ENCODE measurements at regions not wholly inside any gene's neighbourhood (a gene's known extent, or its start where the extent isn't known, plus 50 kb on each side); places are given as distances from the start of the nearest gene placed in this dataset.

DNA sequence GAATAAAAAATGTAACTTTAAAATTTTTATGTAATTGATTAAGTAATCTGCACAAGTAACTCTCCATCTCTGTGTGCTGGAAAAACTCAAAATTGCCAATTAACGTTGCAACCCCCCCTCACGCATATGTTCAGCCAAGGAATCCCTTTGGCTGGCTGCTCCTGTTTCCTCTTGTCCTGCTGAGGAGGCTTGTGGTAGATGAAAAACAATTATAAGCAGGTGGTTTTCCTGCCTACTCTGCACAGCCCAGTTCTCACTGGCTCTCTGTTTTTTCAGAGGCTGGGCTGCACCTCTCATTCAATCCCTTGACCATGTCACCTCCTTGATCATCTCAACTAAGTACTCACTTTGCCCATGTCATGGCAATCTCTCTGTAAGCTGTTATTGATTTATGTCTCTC lies 1068.4 kb downstream of the ARAP2 start:
- no peak for ATAC-seq
- no peak overlapping the region for H3K27ac ChIP-seq
- WGBS, 2 donors = 44 to 55% methylated on average over 2 of the region's 2 CpGs

DNA sequence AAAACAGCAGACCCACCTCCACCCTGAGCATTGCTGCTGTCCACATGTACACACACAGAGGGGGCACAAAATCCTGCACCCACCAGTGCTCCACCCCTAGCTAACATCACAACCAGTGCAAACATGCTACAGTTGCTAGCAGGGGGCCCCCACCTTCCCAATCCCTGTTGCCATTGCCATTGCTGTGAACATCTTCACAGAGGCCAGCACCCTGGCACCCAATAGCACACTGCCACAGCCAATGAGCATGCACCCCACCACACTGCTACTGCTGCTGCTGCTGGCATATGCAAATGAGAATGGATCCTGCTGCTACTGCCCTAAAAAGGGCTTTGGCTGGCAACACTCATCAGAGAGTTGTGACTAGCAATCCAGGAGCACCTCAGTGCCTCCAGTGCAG lies 1061.9 kb downstream of the ARAP2 start:
- Histone ChIP-seq H3K4me3 (no peak overlapping the region), H3K36me3 (no peaks in the 10 kb centered on the region), H3K9me3 (peaks cover 0 to 11% (median 0%) of the 10 kb centered on the region in 11 donors), H3K27ac (no peak overlapping the region), H3K27me3 (no peaks in the 10 kb centered on the region), H3K4me1 (no peaks in the 10 kb centered on the region)
- TF ChIP-seq, protein P1, sequence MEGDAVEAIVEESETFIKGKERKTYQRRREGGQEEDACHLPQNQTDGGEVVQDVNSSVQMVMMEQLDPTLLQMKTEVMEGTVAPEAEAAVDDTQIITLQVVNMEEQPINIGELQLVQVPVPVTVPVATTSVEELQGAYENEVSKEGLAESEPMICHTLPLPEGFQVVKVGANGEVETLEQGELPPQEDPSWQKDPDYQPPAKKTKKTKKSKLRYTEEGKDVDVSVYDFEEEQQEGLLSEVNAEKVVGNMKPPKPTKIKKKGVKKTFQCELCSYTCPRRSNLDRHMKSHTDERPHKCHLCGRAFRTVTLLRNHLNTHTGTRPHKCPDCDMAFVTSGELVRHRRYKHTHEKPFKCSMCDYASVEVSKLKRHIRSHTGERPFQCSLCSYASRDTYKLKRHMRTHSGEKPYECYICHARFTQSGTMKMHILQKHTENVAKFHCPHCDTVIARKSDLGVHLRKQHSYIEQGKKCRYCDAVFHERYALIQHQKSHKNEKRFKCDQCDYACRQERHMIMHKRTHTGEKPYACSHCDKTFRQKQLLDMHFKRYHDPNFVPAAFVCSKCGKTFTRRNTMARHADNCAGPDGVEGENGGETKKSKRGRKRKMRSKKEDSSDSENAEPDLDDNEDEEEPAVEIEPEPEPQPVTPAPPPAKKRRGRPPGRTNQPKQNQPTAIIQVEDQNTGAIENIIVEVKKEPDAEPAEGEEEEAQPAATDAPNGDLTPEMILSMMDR (IDR thresholded peaks at IDR 0.05) = no peak
- intact Hi-C loops (cut with DNase I) = no loop called here
- ATAC-seq (no peak), DNase-seq (no peak)

More for the DNA sequence above, 1068.4 kb downstream of the ARAP2 start:
- Histone ChIP-seq H3K27me3 (no peaks in the 10 kb centered on the region), H3K9me3 (no peaks in the 10 kb centered on the region), H3K4me1 (no peaks in the 10 kb centered on the region), H3K36me3 (no peaks in the 10 kb centered on the region), H3K4me3 (no peak overlapping the region)
- no peak for DNase-seq
- intact Hi-C loops (cut with DNase I) = no loop called here
- TF ChIP-seq, protein P1 (IDR thresholded peaks at IDR 0.05) = no peak

DNA sequence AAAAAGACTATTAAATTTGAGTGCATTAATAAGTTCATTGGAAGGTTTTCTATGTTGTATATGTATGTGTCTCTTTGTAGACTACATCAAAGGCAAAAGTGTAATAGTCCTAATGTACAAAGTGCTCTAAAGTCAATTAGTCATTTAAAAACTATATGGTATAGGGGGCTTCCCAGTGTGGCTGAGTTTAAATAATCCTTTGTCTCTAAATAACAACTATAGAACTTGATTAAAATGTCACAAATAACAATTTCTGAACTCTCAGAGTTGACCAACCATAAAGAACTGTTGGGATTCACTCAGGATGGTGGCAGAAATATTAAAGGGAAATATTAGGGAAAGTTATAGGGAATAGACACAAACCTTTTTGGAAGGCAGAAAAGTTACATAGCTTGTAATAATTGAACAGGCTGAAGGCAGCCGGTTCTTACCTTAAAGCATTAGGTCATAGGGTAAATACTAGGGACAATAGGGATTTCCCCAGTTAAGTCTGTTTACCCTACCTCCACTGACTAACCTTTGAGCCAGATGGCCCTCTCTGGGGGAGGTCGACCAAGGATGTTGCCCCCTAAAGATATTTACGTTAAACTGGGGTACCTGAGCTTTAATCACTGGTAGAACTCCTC lies 1054.2 kb downstream of the ARAP2 start:
- Histone ChIP-seq H3K27me3 (no peaks in the 10 kb centered on the region), H3K9me3 (peaks cover 0 to 4% (median 0%) of the 10 kb centered on the region in 11 donors), H3K36me3 (no peaks in the 10 kb centered on the region), H3K4me1 (no peaks in the 10 kb centered on the region), H3K27ac (no peak overlapping the region), H3K4me3 (no peak overlapping the region)
- DNase-seq (no peak), ATAC-seq (no peak)
- intact Hi-C loops (cut with DNase I) = no loop called here
- TF ChIP-seq, protein P1 (IDR thresholded peaks at IDR 0.05) = no peak
- 36 to 44% methylated on average over 3 of the region's 3 CpGs for WGBS, 2 donors

DNA sequence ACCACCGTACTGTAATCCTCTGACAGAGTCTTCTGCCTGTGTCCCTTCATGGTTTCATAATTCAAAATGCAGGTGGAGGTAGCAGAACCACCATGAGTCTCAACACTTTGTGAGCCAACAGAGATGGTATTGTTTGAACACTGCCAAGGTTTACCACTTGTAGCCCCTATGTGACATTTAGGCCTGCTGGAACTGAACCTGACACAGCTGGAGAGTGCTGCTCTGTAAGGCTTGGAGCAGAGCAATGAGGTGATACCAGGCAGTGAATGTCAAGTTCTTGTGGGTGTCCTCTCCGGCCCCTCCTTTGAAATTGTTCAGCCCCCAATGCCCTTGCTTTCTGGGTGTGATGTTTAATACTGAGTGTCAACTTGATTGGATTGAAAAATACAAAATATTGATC lies 1042.9 kb downstream of the ARAP2 start:
- H3K27ac ChIP-seq = no peak overlapping the region
- H3K4me3 ChIP-seq = no peak overlapping the region
- no peaks in the 10 kb centered on the region for H3K27me3 ChIP-seq
- no peaks in the 10 kb centered on the region for H3K4me1 ChIP-seq
- TF ChIP-seq, protein P1 (IDR thresholded peaks at IDR 0.05) = no peak
- H3K36me3 ChIP-seq = no peaks in the 10 kb centered on the region
- peaks cover 0 to 10% (median 0%) of the 10 kb centered on the region in 11 donors for H3K9me3 ChIP-seq
- no peak for ATAC-seq
- intact Hi-C loops (cut with DNase I) = no loop called here
- WGBS, 2 donors = 86 to 89% methylated on average over 2 of the region's 2 CpGs
- no peak for DNase-seq
